ENCODE measurements at regions not wholly inside any gene's neighbourhood (a gene's known extent, or its start where the extent isn't known, plus 50 kb on each side); places are given as distances from the start of the nearest gene placed in this dataset.

DNA sequence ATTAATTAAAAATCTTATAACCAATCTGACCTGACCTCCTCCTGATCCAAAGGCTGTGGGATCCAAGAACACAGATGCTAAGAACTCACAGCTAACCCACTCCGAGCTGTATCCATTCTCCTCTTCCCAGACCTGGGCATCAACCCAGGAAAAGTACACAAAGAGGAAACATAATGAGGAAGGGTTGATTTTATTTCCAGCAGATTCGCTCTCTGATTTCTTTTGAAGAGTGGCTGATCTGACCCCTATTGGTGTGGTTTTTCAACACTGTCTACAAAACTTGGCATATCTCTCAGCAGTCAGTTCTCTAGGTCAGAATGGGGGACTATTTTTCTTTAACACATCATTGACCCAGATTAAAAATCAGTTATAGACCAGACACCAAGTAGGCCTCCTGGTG lies 201.9 kb upstream of the UBASH3B start:
- TF ChIP-seq GATA3 (IDR thresholded peaks at IDR 0.05; ENCODE audit: low read depth, low read length) = no peak
- TF ChIP-seq GATA2 (IDR thresholded peaks at IDR 0.05; ENCODE audit: low read depth, low read length) = no peak

All from SH-SY5Y (cell line).